ENCODE measurements at regions not wholly inside any gene's neighbourhood (a gene's known extent, or its start where the extent isn't known, plus 50 kb on each side); places are given as distances from the start of the nearest gene placed in this dataset.
"Not testable (repeated sequence)": the region's sequence is repeated elsewhere in the genome, so short reads cannot be mapped to it uniquely, and the experiment has no call there.

DNA sequence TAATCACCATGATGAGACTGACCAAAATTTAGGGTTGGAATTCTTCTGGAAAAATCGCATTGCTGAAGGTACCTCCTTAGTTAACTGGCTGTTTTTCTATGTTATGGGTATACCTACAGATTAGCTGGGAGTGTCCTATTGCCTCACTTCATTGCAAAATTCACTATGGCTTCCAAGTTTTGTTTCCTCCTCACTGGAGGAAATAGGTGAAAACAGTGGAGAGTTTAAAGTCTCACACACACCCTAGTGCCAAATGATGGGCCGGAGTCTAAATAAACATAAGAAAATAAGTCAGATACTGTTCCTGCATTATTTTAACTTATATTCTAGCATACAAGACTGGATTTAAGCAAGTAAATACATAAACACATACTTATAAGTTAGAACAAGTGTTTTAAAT, 98.2 kb downstream of the AHR start:
- no peak for DNase-seq

DNA sequence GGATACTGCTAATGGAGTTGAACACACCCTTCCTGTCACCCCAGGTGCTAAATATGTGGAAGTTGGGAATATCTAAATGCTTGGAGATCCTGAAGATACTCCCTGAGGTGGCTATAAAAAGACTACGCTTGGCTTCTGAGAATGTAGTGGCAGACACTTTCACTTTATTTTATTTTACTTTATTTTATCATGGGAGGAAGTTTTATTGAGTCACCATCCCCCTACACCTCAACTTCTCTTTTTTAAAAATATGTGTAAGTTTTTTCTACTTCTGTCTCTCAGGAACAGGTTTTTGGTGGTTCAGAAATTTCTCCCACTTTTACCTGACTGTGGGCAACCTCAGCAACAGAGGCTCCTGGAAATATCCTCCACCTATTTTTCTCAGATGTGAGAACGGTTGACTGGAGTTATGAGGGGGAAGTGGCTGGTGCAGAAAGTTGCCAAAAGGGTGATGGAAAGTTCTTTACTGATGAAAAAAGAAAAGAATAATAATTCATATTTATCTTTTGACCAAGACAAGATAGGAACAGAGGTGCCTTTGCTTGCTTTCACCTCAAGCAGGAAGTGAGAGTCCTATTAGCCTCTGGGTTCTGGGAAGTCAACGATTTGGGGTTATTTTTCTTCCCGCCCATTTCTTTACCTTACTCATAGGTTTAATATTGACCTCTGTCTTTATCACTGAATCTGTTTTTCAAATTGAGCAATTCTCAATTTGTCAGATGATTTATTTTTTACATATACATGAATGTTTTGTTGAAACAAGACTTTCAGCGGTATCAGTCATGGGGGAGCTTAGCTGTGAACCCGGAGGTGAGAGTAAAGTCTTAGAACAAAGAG, 103.6 kb downstream of the AHR start:
- no peak for DNase-seq

DNA sequence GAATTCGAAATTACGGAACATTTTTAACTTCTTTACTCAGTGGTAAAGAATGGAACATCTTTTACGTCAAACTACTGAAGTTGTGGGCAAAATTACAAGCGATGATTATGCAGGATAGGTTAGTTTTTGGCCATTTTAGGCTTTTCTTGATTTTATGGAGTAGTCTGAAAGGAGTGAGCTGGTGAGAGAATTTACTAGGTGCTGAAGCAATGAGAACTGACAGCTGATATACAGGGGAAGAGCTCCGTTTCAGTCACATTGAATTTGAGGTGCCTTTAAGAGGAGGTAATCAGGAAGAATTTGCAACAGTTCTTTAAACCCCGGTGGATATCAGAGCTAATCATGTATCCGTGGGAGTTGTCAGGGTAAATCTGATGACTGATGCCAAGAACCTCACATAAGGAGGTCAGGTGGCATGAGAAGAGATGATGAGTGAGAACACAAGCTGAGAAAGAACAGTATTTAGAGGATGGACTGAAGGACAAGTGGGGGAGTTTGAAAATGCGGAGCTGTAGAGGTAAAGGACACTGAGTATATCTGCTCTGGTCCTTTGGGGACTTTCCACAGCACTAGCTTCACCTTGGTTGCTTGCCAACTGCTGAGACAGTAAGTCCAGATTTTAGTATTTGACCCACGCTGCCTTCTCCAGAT, 104.3 kb downstream of the AHR start:
- no peak for DNase-seq

DNA sequence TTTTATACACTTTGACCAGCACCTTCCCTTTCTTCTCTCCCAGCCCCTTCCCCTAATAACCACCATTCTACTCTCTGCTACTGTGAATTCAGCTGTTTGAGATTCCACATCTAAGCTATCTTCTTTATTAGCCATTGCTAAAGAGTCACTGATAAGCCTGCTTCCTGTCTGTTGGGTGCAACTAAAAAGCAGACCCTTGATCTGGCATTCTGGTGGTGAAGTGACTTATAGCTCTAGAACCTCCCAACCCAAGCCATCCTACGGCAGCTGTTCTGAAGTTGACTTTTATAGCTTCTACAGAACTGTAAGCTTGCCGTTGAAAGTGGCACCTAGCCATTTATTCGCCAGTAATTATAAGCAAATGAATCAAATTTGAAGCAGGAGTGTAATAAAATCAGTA, 105.6 kb downstream of the AHR start:
- no peak for DNase-seq

DNA sequence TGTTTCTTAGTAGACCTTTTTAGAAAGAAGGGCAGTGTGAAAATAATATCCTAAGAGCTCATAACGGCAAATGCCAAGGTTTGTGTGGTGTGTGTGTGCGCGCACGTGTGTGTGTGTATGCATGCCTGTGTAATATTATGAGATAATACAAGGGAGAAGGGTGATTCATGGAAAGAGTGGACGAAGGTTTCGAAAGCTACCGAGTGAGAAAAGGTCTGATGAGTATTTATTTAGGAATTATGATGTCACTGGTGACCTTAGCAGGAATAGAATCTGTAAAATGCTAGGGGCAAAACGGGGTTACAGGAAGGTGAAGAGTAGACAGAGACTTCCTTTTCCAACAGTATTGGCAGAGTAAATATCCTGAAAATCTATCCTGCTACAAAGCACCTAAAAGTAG, 107.3 kb downstream of the AHR start:
- DNase-seq = no peak

DNA sequence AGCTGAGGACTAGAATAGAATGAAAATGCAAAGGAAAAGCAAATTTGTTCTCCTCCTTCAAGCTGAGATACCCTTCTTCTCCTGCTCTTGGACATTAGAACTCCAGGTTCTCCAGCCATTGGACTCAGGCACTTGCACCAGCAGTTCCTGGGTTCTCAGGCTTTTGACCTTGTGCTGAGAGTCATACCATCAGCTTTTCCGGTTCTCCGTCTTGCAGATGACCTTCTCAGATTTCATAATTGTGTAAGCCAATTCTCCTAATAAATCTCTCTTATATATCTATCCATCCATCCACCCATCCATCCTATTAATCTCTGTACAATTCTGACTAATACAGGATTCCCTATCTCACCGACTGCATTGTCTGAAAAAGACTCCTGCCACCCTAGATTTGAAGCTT, 108.3 kb downstream of the AHR start:
- no peak for DNase-seq

DNA sequence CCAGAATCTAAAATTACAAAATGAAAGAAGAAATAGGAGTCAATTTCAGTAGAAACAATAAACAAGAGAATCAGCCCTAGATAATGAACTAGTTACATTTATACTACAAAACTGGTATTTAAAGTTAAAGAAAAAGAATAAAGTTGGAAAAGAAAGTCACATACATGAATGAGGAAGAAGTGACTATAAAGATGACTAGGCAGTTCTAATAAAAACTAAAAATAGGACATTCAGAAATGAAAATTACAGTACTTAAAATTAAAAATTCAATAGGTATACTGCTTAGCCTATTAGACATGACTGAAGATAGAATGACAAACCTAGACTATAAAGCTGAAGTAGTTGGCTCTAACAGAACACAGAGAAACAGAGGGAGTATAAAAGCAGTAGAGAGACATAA, 108.8 kb downstream of the AHR start:
- no peak for DNase-seq

DNA sequence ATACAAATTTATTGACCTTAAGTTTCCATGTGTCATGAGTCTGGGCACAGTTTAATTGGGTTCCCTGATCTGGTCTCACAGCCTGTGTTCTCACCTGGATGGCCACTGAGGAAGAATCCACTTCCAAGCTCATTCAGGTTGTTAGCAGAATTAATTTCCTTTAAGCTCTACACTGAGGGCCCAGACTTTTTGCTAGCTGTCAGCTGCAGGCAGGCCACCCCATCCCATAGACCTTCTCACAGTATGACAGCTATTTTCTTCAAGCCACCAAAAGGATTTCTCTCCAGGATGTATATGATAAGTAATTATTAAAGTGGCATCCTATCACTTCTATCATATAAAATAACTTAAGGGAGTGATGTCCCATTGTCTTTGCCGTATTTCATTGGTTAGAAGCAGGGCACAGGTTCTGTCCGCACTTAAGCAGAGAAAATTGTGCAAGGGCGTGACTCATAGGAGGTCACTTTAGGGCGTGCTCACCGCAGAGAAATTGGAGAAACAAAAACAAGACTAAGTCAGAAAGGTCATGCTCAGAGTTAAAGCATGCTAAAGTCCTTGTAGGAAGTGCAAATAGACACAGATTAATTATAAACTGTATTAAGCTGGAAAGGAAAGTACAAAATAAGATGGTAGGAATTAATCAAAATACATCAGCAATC, 109.9 kb downstream of the AHR start:
- DNase-seq = no peak

DNA sequence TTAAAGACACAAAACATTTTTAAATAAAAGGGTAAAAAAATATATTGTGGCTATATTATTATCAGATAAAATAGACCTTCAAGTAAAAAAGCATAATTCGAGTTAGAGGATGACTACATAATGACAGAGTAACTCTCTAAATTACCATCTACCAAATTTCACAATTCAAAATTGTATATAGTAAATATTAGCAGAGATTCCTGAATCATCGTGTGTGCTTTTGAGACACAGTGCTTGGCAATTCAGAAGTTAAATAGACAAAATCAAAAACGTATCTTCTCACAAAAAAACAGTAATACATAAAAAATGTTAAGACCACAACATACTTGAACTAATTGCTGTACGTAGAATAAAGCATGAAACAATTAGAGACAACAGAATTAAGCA, 110.4 kb downstream of the AHR start:
- DNase-seq = no peak

DNA sequence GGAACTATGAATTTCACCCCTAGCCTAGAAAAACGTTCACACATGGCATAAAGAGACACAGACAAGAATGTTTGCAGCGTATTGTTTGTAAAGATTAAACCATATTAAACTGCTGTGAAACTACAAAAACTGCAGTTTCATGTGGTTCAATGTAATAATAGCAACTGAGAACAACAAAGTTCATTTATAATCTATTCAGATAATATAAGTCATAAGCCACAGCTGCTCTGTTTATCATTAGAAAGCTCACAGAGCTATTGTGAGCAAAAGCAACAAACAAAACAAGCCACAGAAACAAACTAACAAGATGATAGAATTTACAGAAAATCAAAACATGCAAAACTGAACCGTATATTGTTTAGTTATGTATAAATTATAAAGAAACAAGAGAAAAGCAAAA, 113.5 kb downstream of the AHR start:
- DNase-seq = no peak

DNA sequence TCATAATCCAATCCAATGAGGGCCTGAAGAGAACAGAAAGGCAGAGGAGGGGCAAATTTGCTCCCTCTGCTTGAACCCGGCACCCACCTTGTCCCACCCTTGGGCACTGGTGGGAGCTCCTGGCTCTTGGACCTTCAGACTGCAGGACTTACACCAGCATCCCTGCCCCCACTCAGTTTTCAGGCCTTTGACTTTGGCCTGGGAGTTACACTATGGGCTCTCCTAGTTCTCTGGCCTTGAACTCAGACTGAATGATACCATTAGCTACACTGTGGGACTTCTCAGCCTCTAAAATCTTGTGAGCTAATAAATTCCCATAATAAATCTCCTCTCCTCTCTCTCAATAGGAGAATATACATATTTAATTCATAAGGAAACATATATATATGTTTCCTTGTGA, 114.4 kb downstream of the AHR start:
- DNase-seq = no peak

DNA sequence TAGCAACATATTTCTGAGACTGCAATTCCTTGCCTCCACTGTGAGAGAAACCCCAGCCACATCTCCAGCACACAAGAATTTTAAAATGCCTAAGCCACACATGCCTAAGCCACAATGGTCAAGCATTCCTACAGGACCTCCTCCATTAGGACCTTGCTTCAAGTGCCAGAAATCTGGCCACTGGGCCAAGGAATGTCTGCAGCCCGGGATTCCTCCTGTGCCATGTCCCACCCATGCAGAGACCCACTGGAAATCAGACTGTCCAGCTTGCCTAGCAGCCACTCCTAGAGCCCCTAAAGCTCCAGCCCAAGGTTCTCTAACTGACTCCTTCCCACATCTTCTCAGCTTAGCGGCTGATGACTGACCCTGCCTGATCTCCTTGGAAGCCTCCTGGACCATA, 117.5 kb downstream of the AHR start:
- no peak for DNase-seq

DNA sequence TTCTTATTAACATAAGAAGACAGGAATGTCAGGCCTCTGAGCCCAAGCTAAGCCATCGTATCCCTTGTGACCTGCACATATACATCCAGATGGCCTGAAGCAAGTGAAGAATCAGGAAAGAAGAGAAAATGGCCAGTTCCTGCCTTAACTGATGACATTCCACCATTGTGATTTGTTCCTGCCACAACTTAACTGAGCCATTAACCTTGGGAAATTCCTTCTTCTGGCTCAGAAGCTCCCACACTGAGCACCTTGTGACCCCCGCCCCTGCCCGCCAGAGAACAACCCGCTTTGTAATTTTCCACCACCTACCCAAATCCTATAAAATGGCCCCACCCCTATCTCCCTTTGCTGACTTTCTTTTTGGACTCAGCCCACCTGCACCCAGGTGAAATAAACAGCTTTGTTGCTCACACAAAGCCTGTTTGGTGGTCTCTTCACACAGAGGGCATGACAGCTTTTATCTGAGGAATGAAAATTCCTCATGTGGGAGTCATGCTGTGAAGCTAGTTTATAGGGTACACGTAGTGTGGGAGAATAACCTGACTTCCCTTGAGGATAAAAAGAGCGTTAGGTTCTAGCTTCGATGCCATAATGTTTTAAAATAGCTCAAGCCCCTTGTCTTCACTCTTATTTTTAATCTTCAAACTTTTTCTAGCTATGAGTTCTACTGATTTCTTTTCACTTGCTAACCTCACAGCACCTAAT, 122.0 kb downstream of the AHR start:
- not testable (repeated sequence) for DNase-seq

DNA sequence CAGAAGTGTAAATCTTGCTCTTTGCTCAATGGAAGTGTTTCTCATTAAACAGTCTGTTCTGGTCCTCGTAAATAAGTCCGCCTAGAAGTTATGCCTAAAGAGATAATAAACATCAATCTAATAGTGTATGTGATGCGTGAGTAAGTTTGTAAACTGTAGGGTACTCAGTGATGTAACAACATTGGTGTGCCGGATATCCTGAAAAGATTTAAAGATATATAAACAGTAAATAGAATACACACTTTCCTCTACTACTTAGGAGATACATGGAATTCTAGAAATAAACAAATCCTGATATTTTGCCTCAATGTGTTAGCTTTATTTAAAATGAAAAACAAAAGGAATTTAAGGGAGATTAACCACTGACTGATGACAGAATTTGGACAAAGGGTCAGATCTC, 123.5 kb downstream of the AHR start:
- DNase-seq = no peak

DNA sequence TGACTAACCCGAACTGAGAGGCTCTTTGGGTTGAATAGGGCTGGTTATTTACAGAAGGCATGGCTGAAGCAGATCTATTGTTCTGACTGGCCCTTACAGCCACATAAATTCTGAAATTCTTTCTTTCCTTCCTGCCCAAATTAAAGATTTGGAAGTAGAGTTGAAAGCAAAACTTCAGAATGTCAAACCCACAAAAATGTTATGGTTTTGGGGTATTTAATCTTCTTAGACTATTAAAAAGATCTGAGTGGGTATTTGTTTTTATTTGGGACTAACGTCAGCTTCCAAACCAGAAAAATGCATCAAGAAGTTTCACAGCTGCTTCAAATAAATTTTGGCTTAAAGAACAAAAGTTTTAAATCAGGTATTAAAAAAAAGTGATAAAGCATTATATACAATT, 124.5 kb downstream of the AHR start:
- no peak for DNase-seq

DNA sequence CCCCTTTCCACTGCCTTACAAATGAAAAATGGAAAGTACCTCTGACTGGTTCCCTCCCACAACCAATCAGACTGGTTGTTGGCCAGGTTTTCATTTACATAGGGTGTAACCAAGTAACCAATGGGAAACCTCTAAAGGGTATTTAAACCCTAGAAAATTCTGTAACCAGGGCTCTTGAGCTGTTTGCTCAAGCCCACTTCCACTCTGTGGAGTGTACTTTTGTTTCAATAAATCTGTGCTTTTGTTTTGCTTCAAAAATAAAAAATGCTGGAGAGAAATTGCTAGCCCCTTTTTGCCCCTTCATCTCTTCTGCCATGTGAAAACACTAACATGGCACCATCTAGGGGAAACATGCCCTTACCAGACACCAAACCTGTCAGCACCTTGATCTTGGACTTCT, 129.5 kb downstream of the AHR start:
- no peak for DNase-seq

DNA sequence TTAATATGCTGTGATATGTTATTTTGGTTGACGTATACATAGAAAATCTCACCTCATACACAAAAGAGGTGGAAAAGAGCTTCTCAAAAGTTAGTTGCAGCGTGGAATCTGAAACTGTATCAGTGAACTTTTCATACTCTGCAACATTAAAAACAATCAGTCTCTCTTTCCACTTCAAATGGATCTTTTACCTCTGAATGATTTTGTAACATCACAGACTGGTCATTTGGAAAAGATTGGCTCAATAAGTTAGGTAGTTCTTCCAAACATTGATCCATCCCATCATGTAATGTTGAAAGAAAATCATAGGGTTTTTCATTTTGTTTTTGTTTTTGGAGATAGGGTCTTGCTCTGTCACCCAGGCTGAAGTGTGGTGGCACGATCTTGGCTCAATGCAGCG, 131.1 kb downstream of the AHR start:
- no peak for DNase-seq

DNA sequence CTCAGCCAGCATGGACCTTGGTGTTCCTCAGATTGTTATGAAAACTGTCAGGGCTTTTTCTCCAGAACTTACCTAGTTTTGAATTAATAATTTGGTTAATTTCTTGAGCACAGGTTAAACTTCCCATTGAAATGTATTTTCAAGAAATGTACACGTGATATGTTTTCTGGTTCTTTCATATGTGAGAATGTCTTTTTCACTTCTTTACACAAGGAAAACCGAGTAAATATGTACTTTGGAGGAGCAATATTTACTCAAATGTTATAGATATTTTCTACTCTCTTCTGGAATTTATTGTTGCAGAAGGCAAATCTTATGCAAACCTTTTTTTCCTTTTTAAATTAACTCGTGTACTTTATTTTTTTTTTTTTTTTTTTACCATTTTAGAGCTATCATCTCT, 134.3 kb downstream of the AHR start:
- no peak for DNase-seq

DNA sequence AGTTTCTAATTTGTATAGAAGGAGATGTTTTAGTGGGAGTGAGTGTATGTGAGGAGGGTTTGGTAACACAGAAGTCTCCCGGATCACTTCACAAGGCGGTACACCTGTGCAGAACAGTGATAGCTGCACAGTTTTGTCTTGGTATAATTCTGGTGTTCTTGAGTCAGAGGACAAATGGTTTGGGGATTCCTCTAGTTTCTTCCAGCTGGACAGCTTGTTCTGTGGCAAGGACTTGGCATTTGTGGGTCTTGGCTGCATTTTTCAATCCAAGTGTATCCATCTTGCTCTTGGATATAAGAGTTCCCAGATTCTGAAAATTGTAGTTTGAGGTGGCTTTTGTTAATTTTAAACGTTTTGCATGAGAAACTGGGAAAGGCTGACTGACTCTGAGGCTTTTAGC, 135.7 kb downstream of the AHR start:
- no peak for DNase-seq

DNA sequence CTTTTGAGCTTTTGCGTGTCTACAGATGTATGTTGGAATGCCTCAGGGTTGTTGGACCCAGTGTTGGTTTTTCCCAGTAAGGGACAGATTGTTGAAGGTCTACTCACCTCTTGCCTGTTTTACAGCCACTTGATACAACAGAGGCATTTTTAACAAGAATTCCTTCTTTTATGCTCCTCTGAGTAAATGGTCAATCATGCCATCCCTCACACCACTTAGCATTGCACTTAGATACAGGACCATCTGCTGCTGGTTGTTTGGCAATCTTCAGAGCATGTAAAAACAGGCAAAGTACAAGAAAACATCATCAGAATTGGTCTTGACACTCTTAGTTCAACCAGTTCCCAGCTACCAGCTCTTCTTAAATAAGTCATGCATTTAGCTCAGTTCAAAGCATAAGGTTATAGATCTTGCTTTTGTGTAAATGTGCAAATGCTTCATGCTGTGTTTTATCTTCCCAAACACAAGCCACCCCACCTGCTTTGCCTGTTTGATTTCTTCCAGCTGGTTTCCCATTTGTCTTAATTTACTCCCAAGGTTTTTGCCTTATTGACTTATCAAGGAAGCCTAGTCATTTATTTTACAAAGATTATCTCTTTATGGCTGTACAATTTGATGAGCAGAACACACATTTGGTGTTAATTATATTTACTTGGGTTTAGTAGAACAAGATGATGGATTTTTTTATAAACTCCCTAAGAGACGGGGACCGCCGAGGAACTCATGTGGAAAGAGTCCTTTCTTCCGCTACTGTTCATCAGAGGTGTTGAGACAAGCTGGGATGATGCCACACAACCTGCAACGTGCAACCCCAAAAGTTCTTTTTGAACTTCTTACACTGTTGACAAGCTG, 136.6 kb downstream of the AHR start:
- DNase-seq = no peak

DNA sequence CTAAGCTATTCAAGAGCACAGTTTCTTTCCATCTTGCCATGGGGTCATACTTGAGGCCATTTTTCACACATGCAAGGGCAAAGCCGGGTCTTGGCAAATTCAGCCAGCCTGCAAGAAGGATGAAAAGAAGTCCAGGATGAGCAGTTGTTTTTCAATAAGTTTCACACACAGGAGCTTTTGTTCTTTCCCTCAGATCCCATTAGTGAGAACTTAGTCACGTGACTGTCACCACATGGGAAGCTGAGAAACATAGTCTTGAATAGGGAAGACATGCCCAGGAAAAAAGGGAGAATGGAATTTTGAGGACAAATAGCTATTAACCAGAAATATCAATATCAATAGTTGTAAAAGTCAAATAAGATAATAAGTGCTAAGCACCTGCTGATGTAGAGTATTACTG, 137.7 kb downstream of the AHR start:
- DNase-seq = no peak

DNA sequence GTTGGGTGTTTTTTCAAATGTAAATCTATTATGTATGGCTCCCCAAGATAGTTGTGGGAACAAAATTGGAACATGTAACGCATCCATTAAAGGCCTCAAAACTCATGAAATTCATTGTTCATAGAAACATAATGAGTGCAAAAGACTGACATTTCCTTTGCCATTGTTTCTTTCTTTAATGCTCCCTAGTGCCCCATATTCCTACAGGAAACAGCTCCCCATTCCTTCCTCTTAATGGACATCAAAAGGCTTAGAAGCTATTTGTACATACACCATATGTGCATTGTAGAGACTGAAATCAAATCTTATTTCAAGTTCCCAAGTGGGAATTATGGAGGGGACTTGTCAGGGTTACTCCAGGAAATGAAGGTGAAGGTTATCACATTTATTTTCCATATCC, 139.1 kb downstream of the AHR start:
- no peak for DNase-seq

All from NCI-H1694 treated with DMSO at 0.1 percent for 48 hours (cell line).